HCT116 (cell line): ENCODE measurements at regions not wholly inside any gene's neighbourhood (a gene's known extent, or its start where the extent isn't known, plus 50 kb on each side); places are given as distances from the start of the nearest gene placed in this dataset.

Source experiments
- ATAC-seq: fragments of 200-7000 bp; cut with Tn5 transposase; 2 replicates; pipeline ENCODE4 v1.9.1; 2020; ENCODE audit warnings: mild to moderate bottlenecking, moderate library complexity
- BruUV-seq: library from RNA; stranded (reverse); fragments of 400-500 nt; replicated peaks from 2 replicates; lab custom pipeline; 2021; lab: Mats Ljungman, UMichigan
- CTCF ChIA-PET: fragments of 300-600 bp; sonication (Branson Sonifier 250); formaldehyde crosslinking; loops from one replicate; lab custom pipeline; 2021; ENCODE audit warnings: antibody characterized with exemption; lab: Charles Lee
- POLR2A ChIA-PET: fragments of 300-600, 350-600 bp; sonication (Branson Sonifier 250); formaldehyde crosslinking; loops from one replicate; lab custom pipeline; 2021; ENCODE audit warnings: antibody characterized with exemption; lab: Charles Lee
- RAD21 ChIA-PET, 2 experiments: fragments of 300-600 bp; sonication (Branson Sonifier 250); formaldehyde crosslinking; loops; one replicate each; lab custom pipeline; 2023; ENCODE audit warnings: low total read pairs in 2 of 2; ENCODE audit not compliant: uncharacterized antibody in 2 of 2, unreplicated experiment in 2 of 2, low non-redundant PET in 1 of 2; lab: Charles Lee
- DNase-seq: peaks from one replicate; pipeline ENCODE4 v3.0.0-alpha.2; 2010; ENCODE audit warnings: low read depth, low spot score
- H2AFZ ChIP-seq: fragments of 200-600 bp; shearing (Covaris generic), sonication (generic); 2 replicates; pipeline ENCODE4 v1.6.1; 2017; ENCODE audit warnings: low read depth, mixed run types, mixed read lengths, antibody characterized with exemption, low read length; ENCODE audit not compliant: poor library complexity, severe bottlenecking
- H3K27ac ChIP-seq: 2 replicates; pipeline ENCODE4 v1.5.1; 2012; ENCODE audit warnings: low read depth, low read length
- H3K27me3 ChIP-seq: fragments of 200-600 bp; sonication (generic); 2 replicates; pipeline ENCODE4 v1.6.1; 2016; ENCODE audit warnings: mixed run types, low read length, mixed read lengths; ENCODE audit not compliant: insufficient read depth
- H3K36me3 ChIP-seq, 2 experiments: fragments of 200-500 bp in 1 of 2; fragments of 200-600 bp in 1 of 2; sonication (Bioruptor generic) in 1 of 2; sonication (generic) in 1 of 2; 2 replicates each; pipeline versions ENCODE4 v1.5.1 to v1.6.1; 2014 to 2016; ENCODE audit warnings: low read length in 2 of 2, inconsistent platforms in 1 of 2, mixed read lengths in 1 of 2, mixed run types in 1 of 2; ENCODE audit not compliant: insufficient read depth in 2 of 2, control insufficient read depth in 1 of 2
- H3K4me1 ChIP-seq, 2 experiments: fragments of 200-600 bp in 1 of 2; sonication (generic) in 1 of 2; 2 replicates each; pipeline versions ENCODE4 v1.5.1 to v1.6.1; 2012 to 2017; ENCODE audit warnings: low read length in 2 of 2, inconsistent platforms in 1 of 2, mild to moderate bottlenecking in 1 of 2, mixed read lengths in 1 of 2, mixed run types in 1 of 2, moderate library complexity in 1 of 2; ENCODE audit not compliant: insufficient read depth in 2 of 2, control insufficient read depth in 1 of 2
- H3K4me2 ChIP-seq: fragments of 200-600 bp; sonication (generic); 2 replicates; pipeline ENCODE4 v1.6.1; 2017; ENCODE audit warnings: mixed run types, low read length, mixed read lengths
- H3K4me3 ChIP-seq, 2 experiments: fragments of 200-600 bp in 1 of 2; sonication (generic) in 1 of 2; replicated peaks in 1 of 2; 2 replicates each; pipeline ENCODE4 v1.5.1; 2011 to 2016; ENCODE audit warnings: low read length in 2 of 2, control low read depth in 1 of 2, low read depth in 1 of 2, mild to moderate bottlenecking in 1 of 2, mixed read lengths in 1 of 2, mixed run types in 1 of 2
- H3K79me2 ChIP-seq: fragments of 200-600 bp; sonication (generic); 2 replicates; pipeline ENCODE4 v1.6.1; 2017; ENCODE audit warnings: mild to moderate bottlenecking, mixed run types, low read length, moderate library complexity, mixed read lengths; ENCODE audit not compliant: insufficient read depth
- H3K9ac ChIP-seq: fragments of 200-600 bp; sonication (generic); 2 replicates; pipeline ENCODE4 v1.6.1; 2016; ENCODE audit warnings: low read length, mixed read lengths
- H3K9me2 ChIP-seq: fragments of 200-600 bp; sonication (generic), shearing (Covaris generic); 2 replicates; pipeline ENCODE4 v1.6.1; 2017; ENCODE audit warnings: mixed run types, mild to moderate bottlenecking, moderate library complexity; ENCODE audit not compliant: insufficient read depth
- H3K9me3 ChIP-seq, 2 experiments: fragments of 200-500 bp in 1 of 2; fragments of 200-600 bp in 1 of 2; sonication (Bioruptor generic) in 1 of 2; sonication (generic) in 1 of 2; 2 replicates each; pipeline ENCODE4 v1.6.1; 2014 to 2017; ENCODE audit warnings: low read length in 2 of 2, mixed read lengths in 2 of 2, inconsistent platforms in 1 of 2, low read depth in 1 of 2, mild to moderate bottlenecking in 1 of 2, mixed run types in 1 of 2, moderate library complexity in 1 of 2; ENCODE audit not compliant: control insufficient read depth in 1 of 2, insufficient read depth in 1 of 2
- H4K20me1 ChIP-seq: fragments of 200-600 bp; sonication (generic), shearing (Covaris generic); 2 replicates; pipeline ENCODE4 v1.6.1; 2017; ENCODE audit warnings: mixed run types, mild to moderate bottlenecking, moderate library complexity; ENCODE audit not compliant: insufficient read depth
- ATF3 ChIP-seq: IDR thresholded peaks from 2 replicates; pipeline ENCODE4 v1.6.1; 2012
- EGR1 ChIP-seq: IDR thresholded peaks from 2 replicates; pipeline ENCODE4 v1.6.1; 2012; ENCODE audit warnings: low read depth
- FOSL1 ChIP-seq: IDR thresholded peaks from 2 replicates; pipeline ENCODE4 v1.6.1; 2012; ENCODE audit warnings: low read depth
- MAX ChIP-seq: IDR thresholded peaks from 2 replicates; pipeline ENCODE4 v1.6.1; 2012
- REST ChIP-seq: IDR thresholded peaks from 2 replicates; pipeline ENCODE4 v1.6.1; 2012; ENCODE audit warnings: low read depth
- ZBTB33 ChIP-seq: IDR thresholded peaks from 2 replicates; pipeline ENCODE4 v1.6.1; 2011; ENCODE audit warnings: mild to moderate bottlenecking, low read length, moderate library complexity; ENCODE audit not compliant: insufficient replicate concordance; ENCODE audit errors: extremely low read depth
- intact Hi-C: fragments of 100-400 bp; cut with micrococcal nuclease; formaldehyde crosslinking; loops from 2 replicates; pipeline ENCODE4 v1.10.0; 2022

- Histone ChIP-seq H3K36me3 (no peaks in the 10 kb centered on the region), H3K27ac (no peak overlapping the region), H3K79me2 (no peaks in the 10 kb centered on the region), H4K20me1 (no peaks in the 10 kb centered on the region), H3K9me2 (no peaks in the 10 kb centered on the region), H3K4me1 (peaks cover 0 to 7% of the 10 kb centered on the region in 2 experiments; a peak in 1 of 4 replicates), H3K4me2 (no peak overlapping the region), H3K27me3 (peaks cover 2% of the 10 kb centered on the region; the same call in 1 of the 2 replicates), H3K9ac (no peak overlapping the region), H3K9me3 (no peaks in the 10 kb centered on the region), H3K4me3 (no peak overlapping the region), H2AFZ (no peak overlapping the region)
- ChIA-PET RAD21 (no interaction called here), CTCF (no interaction called here), POLR2A (no interaction called here)
- ATAC-seq (no peak), DNase-seq (no peak)
- no TSS peak for BruUV-seq
- no peak for TF ChIP-seq REST
- TF ChIP-seq FOSL1, result no peak
- no peak for TF ChIP-seq MAX
- no peak for TF ChIP-seq ATF3
- no peak for TF ChIP-seq EGR1
- no peak for TF ChIP-seq ZBTB33
- intact Hi-C loops, result no loop called here
These were observed 100.0 kb upstream of the SFSWAP start for GRCh38 chr12:131610891-131611290.
